Activated effector memory CD4-positive, alpha-beta T cell treated with Interleukin-2 at 50 U/mL for 16 hours (primary cell): ENCODE measurements at regions not wholly inside any gene's neighbourhood (a gene's known extent, or its start where the extent isn't known, plus 50 kb on each side); places are given as distances from the start of the nearest gene placed in this dataset.
"Not testable (repeated sequence)": the region's sequence is repeated elsewhere in the genome, so short reads cannot be mapped to it uniquely, and the experiment has no call there.

Source experiments
- DNase-seq: peaks from one replicate; pipeline ENCODE4 v3.0.0-alpha.2; 2020

- DNase-seq: no peak
These were observed 586.5 kb upstream of the NRG3 start for GRCh38 chr10:81288544-81288943.

GRCh38 chr10:81297292-81297691, 577.7 kb upstream of the NRG3 start:
- DNase-seq: no peak

GRCh38 chr10:81303656-81304055, 571.3 kb upstream of the NRG3 start:
- no peak for DNase-seq

GRCh38 chr10:81306971-81307782, 567.8 kb upstream of the NRG3 start:
- no peak for DNase-seq

- DNase-seq: no peak
These were observed 565.9 kb upstream of the NRG3 start for GRCh38 chr10:81309041-81309552.

GRCh38 chr10:81314471-81314870, 560.5 kb upstream of the NRG3 start:
- DNase-seq: no peak

- no peak for DNase-seq
These were observed 560.0 kb upstream of the NRG3 start for GRCh38 chr10:81315026-81315425.

- no peak for DNase-seq
These were observed 527.0 kb upstream of the NRG3 start for GRCh38 chr10:81348003-81348402.

GRCh38 chr10:81367132-81367531, 507.9 kb upstream of the NRG3 start:
- DNase-seq: no peak

GRCh38 chr10:81386817-81387216, 488.2 kb upstream of the NRG3 start:
- no peak for DNase-seq

- no peak for DNase-seq
These were observed 471.5 kb upstream of the NRG3 start for GRCh38 chr10:81403451-81403850.

- no peak for DNase-seq
These were observed 469.6 kb upstream of the NRG3 start for GRCh38 chr10:81405399-81405798.

GRCh38 chr10:81414038-81414437, 461.0 kb upstream of the NRG3 start:
- no peak for DNase-seq

- DNase-seq: no peak
These were observed 448.3 kb upstream of the NRG3 start for GRCh38 chr10:81426722-81427121.

GRCh38 chr10:81428456-81429134, 446.4 kb upstream of the NRG3 start:
- no peak for DNase-seq

GRCh38 chr10:81439445-81439844, 435.5 kb upstream of the NRG3 start:
- DNase-seq: no peak

- DNase-seq: not testable (repeated sequence)
These were observed 433.4 kb upstream of the NRG3 start for GRCh38 chr10:81441624-81442023.

GRCh38 chr10:81444242-81444929, 430.6 kb upstream of the NRG3 start:
- DNase-seq: no peak

- DNase-seq: no peak
These were observed 424.3 kb upstream of the NRG3 start for GRCh38 chr10:81450651-81451050.

- DNase-seq: no peak
These were observed 402.0 kb upstream of the NRG3 start for GRCh38 chr10:81472927-81473470.

- no peak for DNase-seq
These were observed 401.2 kb upstream of the NRG3 start for GRCh38 chr10:81473755-81474154.

GRCh38 chr10:81479316-81479715, 395.7 kb upstream of the NRG3 start:
- DNase-seq: no peak

- no peak for DNase-seq
These were observed 378.4 kb upstream of the NRG3 start for GRCh38 chr10:81496626-81497025.
